CD14-positive monocyte (primary cell): ENCODE measurements at regions not wholly inside any gene's neighbourhood (a gene's known extent, or its start where the extent isn't known, plus 50 kb on each side); places are given as distances from the start of the nearest gene placed in this dataset.

ENCODE experiments used
- DNase-seq, 3 donors: peaks; one replicate each; pipeline ENCODE4 v3.0.0-alpha.2; 2011 to 2022
- H2AFZ ChIP-seq: 2 replicates; pipeline ENCODE4 v1.6.0; 2012; ENCODE audit warnings: mild to moderate bottlenecking, low read depth, low read length, inconsistent platforms; ENCODE audit not compliant: insufficient read depth, poor library complexity, severe bottlenecking
- H3K27ac ChIP-seq, 2 donors: 1 replicate in 1 of 2; 2 replicates in 1 of 2; pipeline ENCODE4 v1.5.1; 2012 to 2013; ENCODE audit warnings: low read length in 2 of 2, control low read depth in 1 of 2, inconsistent platforms in 1 of 2, low read depth in 1 of 2, mild to moderate bottlenecking in 1 of 2
- H3K27me3 ChIP-seq, 2 donors: one replicate each; pipeline versions ENCODE4 v1.6.0 to v1.6.1; 2011 to 2013; ENCODE audit warnings: low read length in 2 of 2; ENCODE audit not compliant: control insufficient read depth in 2 of 2, insufficient read depth in 2 of 2
- H3K36me3 ChIP-seq, 2 donors: replicated peaks in 1 of 2; 1 replicate in 1 of 2; 2 replicates in 1 of 2; pipeline versions ENCODE4 v1.5.1 to v1.6.1; 2012 to 2013; ENCODE audit warnings: low read length in 2 of 2, control low read depth in 1 of 2, inconsistent platforms in 1 of 2, mild to moderate bottlenecking in 1 of 2; ENCODE audit not compliant: insufficient read depth in 2 of 2, control insufficient read depth in 1 of 2
- H3K4me1 ChIP-seq, 2 donors: 1 replicate in 1 of 2; 2 replicates in 1 of 2; pipeline versions ENCODE4 v1.5.1 to v1.6.1; 2012 to 2013; ENCODE audit warnings: low read length in 2 of 2, control low read depth in 1 of 2, inconsistent platforms in 1 of 2, mild to moderate bottlenecking in 1 of 2, moderate library complexity in 1 of 2; ENCODE audit not compliant: insufficient read depth in 2 of 2, control insufficient read depth in 1 of 2
- H3K4me2 ChIP-seq: replicated peaks from 2 replicates; pipeline ENCODE3; 2012; ENCODE audit warnings: low read length, moderate library complexity, mild to moderate bottlenecking; ENCODE audit not compliant: poor library complexity, severe bottlenecking; ENCODE audit errors: extremely low read depth
- H3K4me3 ChIP-seq, 3 experiments: fragments of 200-600 bp in 1 of 3; sonication (generic) in 1 of 3; replicated peaks in 1 of 3; 1 replicate in 2 of 3; 2 replicates in 1 of 3; pipeline ENCODE4 v1.5.1; 2011 to 2013; ENCODE audit warnings: low read length in 3 of 3, mild to moderate bottlenecking in 3 of 3, control low read depth in 2 of 3, low read depth in 2 of 3, inconsistent platforms in 1 of 3, moderate library complexity in 1 of 3
- H3K79me2 ChIP-seq: 2 replicates; pipeline ENCODE4 v1.6.0; 2012; ENCODE audit warnings: mild to moderate bottlenecking, control low read depth, inconsistent platforms, low read length, moderate library complexity; ENCODE audit not compliant: insufficient read depth
- H3K9ac ChIP-seq: 2 replicates; pipeline ENCODE4 v1.6.0; 2017; ENCODE audit warnings: low read length, mild to moderate bottlenecking; ENCODE audit not compliant: insufficient read depth, poor library complexity, severe bottlenecking
- H3K9me3 ChIP-seq, 2 donors: replicated peaks in 1 of 2; 1 replicate in 1 of 2; 2 replicates in 1 of 2; pipeline versions ENCODE4 v1.5.1 to v1.6.1; 2012 to 2013; ENCODE audit warnings: low read length in 2 of 2, control low read depth in 1 of 2; ENCODE audit not compliant: control insufficient read depth in 1 of 2, insufficient read depth in 1 of 2
- H4K20me1 ChIP-seq: 2 replicates; pipeline ENCODE4 v1.6.0; 2012; ENCODE audit warnings: mild to moderate bottlenecking, low read length, control low read depth, moderate library complexity; ENCODE audit not compliant: insufficient read depth
- H3K27ac Mint-ChIP-seq, 7 donors: one replicate each; pipeline ENCODE4 v1.8.0; 2020; ENCODE audit warnings: mild to moderate bottlenecking in 7 of 7, mixed read lengths in 7 of 7, moderate library complexity in 6 of 7, inconsistent platforms in 2 of 7
- H3K27me3 Mint-ChIP-seq, 3 donors: one replicate each; pipeline ENCODE4 v1.8.0; 2021 to 2022; ENCODE audit warnings: low read depth in 3 of 3, mild to moderate bottlenecking in 3 of 3, mixed read lengths in 3 of 3, moderate library complexity in 3 of 3, inconsistent platforms in 1 of 3
- H3K36me3 Mint-ChIP-seq, 2 donors: one replicate each; pipeline ENCODE4 v1.8.0; 2020; ENCODE audit warnings: mixed read lengths in 2 of 2, inconsistent platforms in 1 of 2, mild to moderate bottlenecking in 1 of 2
- H3K4me1 Mint-ChIP-seq: one replicate; pipeline ENCODE4 v1.8.0; 2020; ENCODE audit warnings: mild to moderate bottlenecking, mixed read lengths
- H3K4me3 Mint-ChIP-seq, 2 donors: one replicate each; pipeline ENCODE4 v1.8.0; 2020; ENCODE audit warnings: mild to moderate bottlenecking in 2 of 2, mixed read lengths in 2 of 2, moderate library complexity in 1 of 2
- H3K9me3 Mint-ChIP-seq, 7 donors: one replicate each; pipeline ENCODE4 v1.8.0; 2020 to 2022; ENCODE audit warnings: mixed read lengths in 7 of 7, mild to moderate bottlenecking in 6 of 7, moderate library complexity in 6 of 7, inconsistent platforms in 2 of 7
- WGBS: methylation state at CpG from one replicate; pipeline ENCODE4 v1.1.5; 2013; ENCODE audit warnings: missing lambda C conversion rate; ENCODE audit not compliant: insufficient coverage; 5-methylcytosine and 5-hydroxymethylcytosine counted together
- intact Hi-C, 2 donors: fragments of 100-400 bp; cut with micrococcal nuclease; formaldehyde crosslinking; loops; one replicate each; pipeline versions ENCODE4 v1.15.0 to v1.15.1; 2023
- TF ChIP-seq, protein P1 (sequence below): fragments of 200-600 bp; IDR thresholded peaks from one replicate; pipeline ENCODE4 v1.8.0; 2022; ENCODE audit warnings: antibody characterized with exemption, mild to moderate bottlenecking

DNA sequence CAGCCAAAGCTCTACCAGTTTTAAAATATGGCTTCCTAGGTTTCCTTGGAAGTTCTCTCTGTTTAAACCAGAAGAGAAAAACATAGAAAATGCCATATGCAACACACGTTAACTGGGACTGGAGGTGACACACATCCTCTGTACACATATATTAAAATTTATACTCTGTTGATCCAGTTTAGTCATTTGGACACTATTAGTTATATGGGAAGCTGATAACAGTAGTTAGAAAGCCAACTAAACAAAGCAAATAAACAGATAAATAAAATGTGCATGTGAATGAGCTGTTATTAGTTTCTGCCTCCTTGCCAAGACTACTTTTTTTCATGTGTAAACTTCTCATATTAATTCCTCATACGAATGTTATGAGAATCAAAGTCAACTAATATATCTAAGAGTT lies 1249.2 kb upstream of the CDH6 start:
- Histone ChIP-seq H3K36me3 (no peaks in the 10 kb centered on the region), H3K4me2 (no peak overlapping the region), H3K4me1 (no peaks in the 10 kb centered on the region), H2AFZ (no peak overlapping the region), H3K9ac (no peak overlapping the region), H3K27me3 (no peaks in the 10 kb centered on the region), H3K4me3 (no peak overlapping the region), H3K79me2 (no peaks in the 10 kb centered on the region), H3K27ac (no peak overlapping the region), H4K20me1 (no peaks in the 10 kb centered on the region), H3K9me3 (peaks cover 1 to 2% of the 10 kb centered on the region in 2 donors)
- Mint-ChIP-seq H3K27me3 (no peaks in the 10 kb centered on the region), H3K36me3 (no peaks in the 10 kb centered on the region), H3K4me3 (no peak overlapping the region), H3K9me3 (peaks cover 0 to 4% (median 0%) of the 10 kb centered on the region in 7 donors), H3K4me1 (no peaks in the 10 kb centered on the region), H3K27ac (no peak overlapping the region)
- no CpG with 5 or more reads among the region's 2 CpGs for WGBS
- intact Hi-C loops: no loop called here
- TF ChIP-seq, protein P1, sequence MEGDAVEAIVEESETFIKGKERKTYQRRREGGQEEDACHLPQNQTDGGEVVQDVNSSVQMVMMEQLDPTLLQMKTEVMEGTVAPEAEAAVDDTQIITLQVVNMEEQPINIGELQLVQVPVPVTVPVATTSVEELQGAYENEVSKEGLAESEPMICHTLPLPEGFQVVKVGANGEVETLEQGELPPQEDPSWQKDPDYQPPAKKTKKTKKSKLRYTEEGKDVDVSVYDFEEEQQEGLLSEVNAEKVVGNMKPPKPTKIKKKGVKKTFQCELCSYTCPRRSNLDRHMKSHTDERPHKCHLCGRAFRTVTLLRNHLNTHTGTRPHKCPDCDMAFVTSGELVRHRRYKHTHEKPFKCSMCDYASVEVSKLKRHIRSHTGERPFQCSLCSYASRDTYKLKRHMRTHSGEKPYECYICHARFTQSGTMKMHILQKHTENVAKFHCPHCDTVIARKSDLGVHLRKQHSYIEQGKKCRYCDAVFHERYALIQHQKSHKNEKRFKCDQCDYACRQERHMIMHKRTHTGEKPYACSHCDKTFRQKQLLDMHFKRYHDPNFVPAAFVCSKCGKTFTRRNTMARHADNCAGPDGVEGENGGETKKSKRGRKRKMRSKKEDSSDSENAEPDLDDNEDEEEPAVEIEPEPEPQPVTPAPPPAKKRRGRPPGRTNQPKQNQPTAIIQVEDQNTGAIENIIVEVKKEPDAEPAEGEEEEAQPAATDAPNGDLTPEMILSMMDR: no peak
- DNase-seq: no peak

DNA sequence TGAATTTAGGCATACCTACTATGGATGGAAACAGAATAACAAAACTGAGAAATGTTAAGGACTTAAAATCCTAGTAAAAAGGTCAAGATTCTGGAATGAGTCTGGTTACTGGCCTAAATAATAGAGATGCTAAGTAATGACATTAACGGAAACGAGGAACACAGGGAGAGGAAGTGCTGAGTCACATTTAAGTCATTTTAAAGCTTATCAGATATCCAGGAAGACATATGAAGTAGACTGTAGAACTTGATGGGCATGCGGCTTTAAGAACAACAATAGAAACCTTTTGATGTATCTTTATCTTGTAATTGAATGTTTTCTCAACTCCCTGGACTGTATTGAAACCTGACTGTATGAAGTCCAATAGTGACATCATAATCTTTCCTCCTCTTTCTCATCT lies 1251.4 kb upstream of the CDH6 start:
- no peaks in the 10 kb centered on the region for H3K36me3 Mint-ChIP-seq
- H3K27me3 Mint-ChIP-seq: no peaks in the 10 kb centered on the region
- no CpG with 5 or more reads among the region's 3 CpGs for WGBS
- Histone ChIP-seq H3K4me1 (no peaks in the 10 kb centered on the region), H3K9ac (no peak overlapping the region), H3K27me3 (no peaks in the 10 kb centered on the region), H3K79me2 (no peaks in the 10 kb centered on the region), H3K9me3 (no peaks in the 10 kb centered on the region), H3K4me3 (no peak overlapping the region), H3K36me3 (no peaks in the 10 kb centered on the region), H2AFZ (no peak overlapping the region), H4K20me1 (no peaks in the 10 kb centered on the region), H3K4me2 (no peak overlapping the region), H3K27ac (no peak overlapping the region)
- H3K27ac Mint-ChIP-seq: peak overlapping the region in 1 of 7 donors; percentile 47
- H3K9me3 Mint-ChIP-seq: peaks cover 0 to 3% (median 0%) of the 10 kb centered on the region in 7 donors
- no peaks in the 10 kb centered on the region for H3K4me1 Mint-ChIP-seq
- TF ChIP-seq, protein P1: no peak
- no peak overlapping the region for H3K4me3 Mint-ChIP-seq
- intact Hi-C loops: no loop called here
- no peak for DNase-seq
